Activated naive CD4-positive, alpha-beta T cell treated with anti-CD3 and anti-CD28 coated beads for 36 hours (primary cell): ENCODE measurements at regions not wholly inside any gene's neighbourhood (a gene's known extent, or its start where the extent isn't known, plus 50 kb on each side); places are given as distances from the start of the nearest gene placed in this dataset.
"Not testable (repeated sequence)": the region's sequence is repeated elsewhere in the genome, so short reads cannot be mapped to it uniquely, and the experiment has no call there.

Source experiments
- CTCF ChIA-PET: fragments of 350-600 bp; sonication (Branson Sonifier 250); formaldehyde crosslinking; loops from one replicate; lab custom pipeline; 2021; ENCODE audit warnings: antibody characterized with exemption; lab: Charles Lee
- DNase-seq: peaks from one replicate; pipeline ENCODE4 v3.0.0-alpha.2; 2020
- H3K27ac Mint-ChIP-seq: one replicate; pipeline ENCODE4 v1.8.0; 2021; ENCODE audit warnings: mild to moderate bottlenecking, mixed read lengths
- H3K27me3 Mint-ChIP-seq: one replicate; pipeline ENCODE4 v1.8.0; 2021; ENCODE audit warnings: low read depth, mixed read lengths
- H3K36me3 Mint-ChIP-seq: one replicate; pipeline ENCODE4 v1.8.0; 2021; ENCODE audit warnings: low read depth, mixed read lengths
- H3K4me1 Mint-ChIP-seq: one replicate; pipeline ENCODE4 v1.8.0; 2021; ENCODE audit warnings: low read depth, mixed read lengths
- H3K4me3 Mint-ChIP-seq: one replicate; pipeline ENCODE4 v1.8.0; 2021; ENCODE audit warnings: mild to moderate bottlenecking, moderate library complexity, mixed read lengths
- H3K9me3 Mint-ChIP-seq: one replicate; pipeline ENCODE4 v1.8.0; 2021; ENCODE audit warnings: mixed read lengths
- intact Hi-C: fragments of 100-400 bp; cut with micrococcal nuclease; formaldehyde crosslinking; loops from one replicate; pipeline ENCODE4 v1.15.1; 2023

GRCh38 chr4:189511581-189511980, 429.1 kb upstream of the FRG1 start:
- CTCF ChIA-PET = no interaction called here
- Mint-ChIP-seq H3K9me3 (peaks cover 4% of the 10 kb centered on the region), H3K36me3 (no peaks in the 10 kb centered on the region), H3K27ac (no peak overlapping the region), H3K4me3 (no peak overlapping the region), H3K27me3 (no peaks in the 10 kb centered on the region), H3K4me1 (no peaks in the 10 kb centered on the region)
- intact Hi-C loops = no loop called here
- DNase-seq = no peak

- no peak for DNase-seq
- intact Hi-C loops = no loop called here
- Mint-ChIP-seq H3K27ac (no peak overlapping the region), H3K9me3 (peaks cover 4% of the 10 kb centered on the region), H3K4me3 (no peak overlapping the region), H3K4me1 (no peaks in the 10 kb centered on the region), H3K36me3 (no peaks in the 10 kb centered on the region), H3K27me3 (no peaks in the 10 kb centered on the region)
- CTCF ChIA-PET = no interaction called here
Observed at GRCh38 chr4:189513421-189513820, 427.3 kb upstream of the FRG1 start.

- Mint-ChIP-seq H3K4me1 (no peaks in the 10 kb centered on the region), H3K27ac (no peak overlapping the region), H3K9me3 (peaks cover 4% of the 10 kb centered on the region), H3K36me3 (no peaks in the 10 kb centered on the region), H3K4me3 (no peak overlapping the region), H3K27me3 (no peaks in the 10 kb centered on the region)
- CTCF ChIA-PET = no interaction called here
- no peak for DNase-seq
- intact Hi-C loops = no loop called here
Observed at GRCh38 chr4:189514209-189514608, 426.5 kb upstream of the FRG1 start.

GRCh38 chr4:189516902-189517301, 423.8 kb upstream of the FRG1 start:
- CTCF ChIA-PET = no interaction called here
- no peak for DNase-seq
- Mint-ChIP-seq H3K4me3 (no peak overlapping the region), H3K9me3 (no peaks in the 10 kb centered on the region), H3K36me3 (no peaks in the 10 kb centered on the region), H3K27ac (no peak overlapping the region), H3K27me3 (no peaks in the 10 kb centered on the region), H3K4me1 (no peaks in the 10 kb centered on the region)
- intact Hi-C loops = no loop called here

- H3K4me1 Mint-ChIP-seq = no peaks in the 10 kb centered on the region
- no peaks in the 10 kb centered on the region for H3K27me3 Mint-ChIP-seq
- no peak for DNase-seq
- H3K36me3 Mint-ChIP-seq = no peaks in the 10 kb centered on the region
- CTCF ChIA-PET = no interaction called here
- no peaks in the 10 kb centered on the region for H3K9me3 Mint-ChIP-seq
- no peak overlapping the region for H3K27ac Mint-ChIP-seq
- intact Hi-C loops = no loop called here
- H3K4me3 Mint-ChIP-seq = no peak overlapping the region
Observed at GRCh38 chr4:189519186-189519585, 421.5 kb upstream of the FRG1 start.

GRCh38 chr4:189525304-189525703, 415.4 kb upstream of the FRG1 start:
- no peak overlapping the region for H3K4me3 Mint-ChIP-seq
- H3K27ac Mint-ChIP-seq = no peak overlapping the region
- DNase-seq = no peak
- CTCF ChIA-PET = no interaction called here
- no peaks in the 10 kb centered on the region for H3K36me3 Mint-ChIP-seq
- H3K27me3 Mint-ChIP-seq = no peaks in the 10 kb centered on the region
- intact Hi-C loops = no loop called here
- H3K9me3 Mint-ChIP-seq = peaks cover 16% of the 10 kb centered on the region
- H3K4me1 Mint-ChIP-seq = no peaks in the 10 kb centered on the region

- H3K27ac Mint-ChIP-seq = no peak overlapping the region
- no peaks in the 10 kb centered on the region for H3K27me3 Mint-ChIP-seq
- intact Hi-C loops = no loop called here
- no peak overlapping the region for H3K4me3 Mint-ChIP-seq
- H3K4me1 Mint-ChIP-seq = no peaks in the 10 kb centered on the region
- CTCF ChIA-PET = interaction anchor here (1.0 kb wide), 1 partner anchor 329 kb away, joined by 3 read pairs; no protein-coding TSS in a partner anchor
- DNase-seq = no peak
- H3K36me3 Mint-ChIP-seq = no peaks in the 10 kb centered on the region
- peaks cover 22% of the 10 kb centered on the region for H3K9me3 Mint-ChIP-seq
Observed at GRCh38 chr4:189530848-189531247, 409.8 kb upstream of the FRG1 start.

GRCh38 chr4:189533603-189534002, 407.1 kb upstream of the FRG1 start:
- no peak for DNase-seq
- H3K36me3 Mint-ChIP-seq = no peaks in the 10 kb centered on the region
- H3K4me1 Mint-ChIP-seq = no peaks in the 10 kb centered on the region
- no peak overlapping the region for H3K4me3 Mint-ChIP-seq
- H3K27me3 Mint-ChIP-seq = no peaks in the 10 kb centered on the region
- intact Hi-C loops = no loop called here
- H3K27ac Mint-ChIP-seq = no peak overlapping the region
- CTCF ChIA-PET = no interaction called here
- H3K9me3 Mint-ChIP-seq = peaks cover 17% of the 10 kb centered on the region

- intact Hi-C loops = no loop called here
Observed at GRCh38 chr4:189547559-189547958, 393.1 kb upstream of the FRG1 start.

GRCh38 chr4:189548484-189549125, 392.1 kb upstream of the FRG1 start:
- Mint-ChIP-seq H3K36me3 (no peaks in the 10 kb centered on the region), H3K9me3 (peaks cover 2% of the 10 kb centered on the region), H3K27ac (no peak overlapping the region), H3K4me1 (no peaks in the 10 kb centered on the region), H3K4me3 (no peak overlapping the region), H3K27me3 (no peaks in the 10 kb centered on the region)
- intact Hi-C loops = no loop called here
- DNase-seq = no peak
- CTCF ChIA-PET = no interaction called here

More at GRCh38 chr4:189547559-189547958, 393.1 kb upstream of the FRG1 start:
- Mint-ChIP-seq H3K9me3 (peaks cover 2% of the 10 kb centered on the region), H3K27me3 (no peaks in the 10 kb centered on the region), H3K27ac (no peak overlapping the region), H3K4me1 (no peaks in the 10 kb centered on the region), H3K4me3 (no peak overlapping the region), H3K36me3 (no peaks in the 10 kb centered on the region)
- DNase-seq = no peak
- CTCF ChIA-PET = no interaction called here

- intact Hi-C loops, H3K4me3 Mint-ChIP-seq, H3K36me3 Mint-ChIP-seq, CTCF ChIA-PET, DNase-seq, H3K27ac Mint-ChIP-seq, H3K9me3 Mint-ChIP-seq, H3K27me3 Mint-ChIP-seq, H3K4me1 Mint-ChIP-seq: not testable (repeated sequence)
Observed at GRCh38 chr4:189551931-189552670, 388.6 kb upstream of the FRG1 start.

- DNase-seq, H3K27me3 Mint-ChIP-seq, H3K27ac Mint-ChIP-seq, intact Hi-C loops, H3K36me3 Mint-ChIP-seq, CTCF ChIA-PET, H3K4me3 Mint-ChIP-seq, H3K9me3 Mint-ChIP-seq, H3K4me1 Mint-ChIP-seq: not testable (repeated sequence)
Observed at GRCh38 chr4:189560605-189561004, 380.1 kb upstream of the FRG1 start.

- H3K4me3 Mint-ChIP-seq, H3K27ac Mint-ChIP-seq, H3K27me3 Mint-ChIP-seq, H3K4me1 Mint-ChIP-seq, intact Hi-C loops, H3K36me3 Mint-ChIP-seq, H3K9me3 Mint-ChIP-seq, DNase-seq, CTCF ChIA-PET: not testable (repeated sequence)
Observed at GRCh38 chr4:189563751-189564150, 376.9 kb upstream of the FRG1 start.
